Heart left ventricle (tissue), 13 donors: ENCODE measurements at regions not wholly inside any gene's neighbourhood (a gene's known extent, or its start where the extent isn't known, plus 50 kb on each side); places are given as distances from the start of the nearest gene placed in this dataset.

Experiments used
- POLR2A ChIP-seq, 2 donors: fragments of 450-650 bp; IDR thresholded peaks; one replicate each; pipeline ENCODE4 v1.6.1; 2017; ENCODE audit warnings: antibody characterized with exemption in 2 of 2, mild to moderate bottlenecking in 2 of 2, moderate library complexity in 2 of 2
- TF ChIP-seq, protein P1 (sequence below), 12 donors: fragments of 200-600 bp; sonication (generic) in 4 of 12; IDR thresholded peaks; one replicate each; pipeline versions ENCODE4 v1.5.0 to v1.8.0; 2018 to 2022; ENCODE audit warnings: antibody characterized with exemption in 12 of 12, mild to moderate bottlenecking in 5 of 12
- donor health status: ischemic (EF 13 %, LVEDD 7.1; RV severe dilation, severe dysfunction).
- donor health status: DM: no; HTN: yes; CAD: no.
- donor health status: DM: no; HTN: no; CAD: no.
- donor health status: ischemic (EF 25% LVEDD 6.9; RV normal size, moderate dysfunction).
- donor health status: ischemic (EF 25% LVEDD 5.7; RV mildly dilated, moderate dysfunction).
- donor health status: ischemic (EF 35%, LVEDD 5.7; RV mildly dilated, moderate dysfunction).
- donor health status: nonischemic (EF 11% LVEDD 7.7; RV severe dilation, severe dysfunction).
- donor health status: DM: yes; HTN: yes; CAD: no.
- donor health status: PGD.
- donor health status: ischemic (EF 29% LVEDD 5.4; RV normal size, mild dysfunction).
- donor health status: nonischemic (EF 23%, LVEDD 6.1; RV moderate dilation, normal function).

GRCh38 chr15:88710027-88710715, 71.4 kb downstream of the ISG20 start:
- no peak for TF ChIP-seq POLR2A (IDR thresholded peaks at IDR 0.05)
- TF ChIP-seq, protein P1, sequence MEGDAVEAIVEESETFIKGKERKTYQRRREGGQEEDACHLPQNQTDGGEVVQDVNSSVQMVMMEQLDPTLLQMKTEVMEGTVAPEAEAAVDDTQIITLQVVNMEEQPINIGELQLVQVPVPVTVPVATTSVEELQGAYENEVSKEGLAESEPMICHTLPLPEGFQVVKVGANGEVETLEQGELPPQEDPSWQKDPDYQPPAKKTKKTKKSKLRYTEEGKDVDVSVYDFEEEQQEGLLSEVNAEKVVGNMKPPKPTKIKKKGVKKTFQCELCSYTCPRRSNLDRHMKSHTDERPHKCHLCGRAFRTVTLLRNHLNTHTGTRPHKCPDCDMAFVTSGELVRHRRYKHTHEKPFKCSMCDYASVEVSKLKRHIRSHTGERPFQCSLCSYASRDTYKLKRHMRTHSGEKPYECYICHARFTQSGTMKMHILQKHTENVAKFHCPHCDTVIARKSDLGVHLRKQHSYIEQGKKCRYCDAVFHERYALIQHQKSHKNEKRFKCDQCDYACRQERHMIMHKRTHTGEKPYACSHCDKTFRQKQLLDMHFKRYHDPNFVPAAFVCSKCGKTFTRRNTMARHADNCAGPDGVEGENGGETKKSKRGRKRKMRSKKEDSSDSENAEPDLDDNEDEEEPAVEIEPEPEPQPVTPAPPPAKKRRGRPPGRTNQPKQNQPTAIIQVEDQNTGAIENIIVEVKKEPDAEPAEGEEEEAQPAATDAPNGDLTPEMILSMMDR (IDR thresholded peaks at IDR 0.05): no peak
